ENCODE measurements at regions not wholly inside any gene's neighbourhood (a gene's known extent, or its start where the extent isn't known, plus 50 kb on each side); places are given as distances from the start of the nearest gene placed in this dataset.

GRCh38 chr10:108078263-108078662 lies 913.8 kb upstream of the SORCS1 start (continued):
- TF ChIP-seq EGR1 (IDR thresholded peaks at IDR 0.05; ENCODE audit: low read depth in 2 of 2) (no peak), FOXA1 (IDR thresholded peaks at IDR 0.05) (no peak), HNF4G (IDR thresholded peaks at IDR 0.05) (no peak), JUND (IDR thresholded peaks at IDR 0.05) (no peak), HNF4A (conservative IDR thresholded peaks at IDR 0.05) (no peak), MAX (IDR thresholded peaks at IDR 0.05) (no peak), SP1 (IDR thresholded peaks at IDR 0.05) (no peak)

GRCh38 chr10:108072466-108072865 lies 908.0 kb upstream of the SORCS1 start:
- Histone ChIP-seq H3K4me1 (ENCODE audit: control insufficient read depth in 4 of 4, insufficient read depth in 4 of 4, low read length in 3 of 4) (no peaks in the 10 kb centered on the region), H3K9ac (ENCODE audit: low read depth in 1 of 2, low read length in 2 of 2) (no peak overlapping the region), H3K36me3 (ENCODE audit: control insufficient read depth in 4 of 4, insufficient read depth in 3 of 4, low read depth in 1 of 4, low read length in 3 of 4) (no peaks in the 10 kb centered on the region), H3K4me3 (ENCODE audit: low read depth in 1 of 3, low read length in 3 of 3) (no peak overlapping the region), H3K27ac (ENCODE audit: low read depth in 1 of 2, low read length in 2 of 2) (no peak overlapping the region), H3K27me3 (ENCODE audit: control insufficient read depth in 4 of 4, insufficient read depth in 4 of 4, low read length in 3 of 4) (no peaks in the 10 kb centered on the region), H3K9me3 (ENCODE audit: control insufficient read depth in 4 of 4, low read length in 3 of 4) (no peaks in the 10 kb centered on the region)
- WGBS: 86% methylated on average over 3 of the region's 3 CpGs
- no peak for TF ChIP-seq RXRA (IDR thresholded peaks at IDR 0.05)
- TF ChIP-seq JUND (IDR thresholded peaks at IDR 0.05): no peak
- no peak for TF ChIP-seq MAX (IDR thresholded peaks at IDR 0.05)
- TF ChIP-seq ZBTB33 (IDR thresholded peaks at IDR 0.05): no peak
- no peak for TF ChIP-seq HNF4G (IDR thresholded peaks at IDR 0.05)
- TF ChIP-seq NR2F2 (IDR thresholded peaks at IDR 0.05): no peak
- no peak for TF ChIP-seq FOXA1 (IDR thresholded peaks at IDR 0.05)
- no peak for TF ChIP-seq FOXA2 (IDR thresholded peaks at IDR 0.05)
- TF ChIP-seq SP1 (IDR thresholded peaks at IDR 0.05): no peak
- no peak for TF ChIP-seq YY1 (IDR thresholded peaks at IDR 0.05)
- TF ChIP-seq GABPA (IDR thresholded peaks at IDR 0.05 in 1 of 2, conservative IDR thresholded peaks at IDR 0.05 in 1 of 2): no peak
- TF ChIP-seq EGR1 (IDR thresholded peaks at IDR 0.05; ENCODE audit: low read depth in 2 of 2): no peak
- no peak for TF ChIP-seq REST (IDR thresholded peaks at IDR 0.05)
- DNase-seq (ENCODE audit: low spot score): no peak

GRCh38 chr10:108070789-108071188 lies 906.3 kb upstream of the SORCS1 start:
- Histone ChIP-seq H3K4me3 (ENCODE audit: low read depth in 1 of 3, low read length in 3 of 3) (no peak overlapping the region), H3K27ac (ENCODE audit: low read depth in 1 of 2, low read length in 2 of 2) (no peak overlapping the region), H3K36me3 (ENCODE audit: control insufficient read depth in 4 of 4, insufficient read depth in 3 of 4, low read depth in 1 of 4, low read length in 3 of 4) (no peaks in the 10 kb centered on the region), H3K4me1 (ENCODE audit: control insufficient read depth in 4 of 4, insufficient read depth in 4 of 4, low read length in 3 of 4) (no peaks in the 10 kb centered on the region), H3K9ac (ENCODE audit: low read depth in 1 of 2, low read length in 2 of 2) (no peak overlapping the region), H3K9me3 (ENCODE audit: control insufficient read depth in 4 of 4, low read length in 3 of 4) (no peaks in the 10 kb centered on the region), H3K27me3 (ENCODE audit: control insufficient read depth in 4 of 4, insufficient read depth in 4 of 4, low read length in 3 of 4) (no peaks in the 10 kb centered on the region)
- TF ChIP-seq EGR1 (IDR thresholded peaks at IDR 0.05; ENCODE audit: low read depth in 2 of 2): no peak
- DNase-seq (ENCODE audit: low spot score): no peak
- WGBS: 69% methylated on average over 2 of the region's 2 CpGs

All from liver (tissue), 7 donors.